Immature natural killer cell (primary cell): ENCODE measurements at regions not wholly inside any gene's neighbourhood (a gene's known extent, or its start where the extent isn't known, plus 50 kb on each side); places are given as distances from the start of the nearest gene placed in this dataset.

Experiments
- DNase-seq, 3 donors: peaks; one replicate each; pipeline ENCODE4 v3.0.0; 2022; ENCODE audit warnings: mixed read lengths in 1 of 3
- H3K27ac Mint-ChIP-seq, 6 donors: one replicate each; pipeline ENCODE4 v1.8.0; 2020; ENCODE audit warnings: mixed read lengths in 6 of 6, mild to moderate bottlenecking in 5 of 6, inconsistent platforms in 4 of 6, moderate library complexity in 3 of 6
- H3K27me3 Mint-ChIP-seq, 3 donors: one replicate each; pipeline ENCODE4 v1.8.0; 2020 to 2021; ENCODE audit warnings: low read depth in 3 of 3, mild to moderate bottlenecking in 3 of 3, mixed read lengths in 3 of 3, moderate library complexity in 3 of 3, inconsistent platforms in 1 of 3
- H3K36me3 Mint-ChIP-seq, 3 donors: one replicate each; pipeline ENCODE4 v1.8.0; 2020; ENCODE audit warnings: mixed read lengths in 3 of 3, inconsistent platforms in 2 of 3, mild to moderate bottlenecking in 2 of 3
- H3K4me1 Mint-ChIP-seq, 2 donors: one replicate each; pipeline ENCODE4 v1.8.0; 2020; ENCODE audit warnings: inconsistent platforms in 2 of 2, mild to moderate bottlenecking in 2 of 2, mixed read lengths in 2 of 2, moderate library complexity in 1 of 2
- H3K4me3 Mint-ChIP-seq, 5 donors: one replicate each; pipeline ENCODE4 v1.8.0; 2020; ENCODE audit warnings: mild to moderate bottlenecking in 5 of 5, mixed read lengths in 5 of 5, inconsistent platforms in 3 of 5, moderate library complexity in 3 of 5
- H3K9me3 Mint-ChIP-seq, 6 donors: one replicate each; pipeline ENCODE4 v1.8.0; 2020; ENCODE audit warnings: mild to moderate bottlenecking in 6 of 6, mixed read lengths in 6 of 6, inconsistent platforms in 4 of 6, moderate library complexity in 3 of 6

GRCh38 chr7:20963556-20964280 is 177.0 kb upstream of the SP8 start:
- H3K27me3 Mint-ChIP-seq: peaks cover 0 to 1% (median 0%) of the 10 kb centered on the region in 3 donors
- H3K4me1 Mint-ChIP-seq: no peaks in the 10 kb centered on the region
- no peak overlapping the region for H3K27ac Mint-ChIP-seq
- no peaks in the 10 kb centered on the region for H3K36me3 Mint-ChIP-seq
- H3K4me3 Mint-ChIP-seq: no peak overlapping the region
- DNase-seq: no peak
- peaks cover 0 to 2% (median 0%) of the 10 kb centered on the region in 6 donors for H3K9me3 Mint-ChIP-seq

GRCh38 chr7:20964281-20964918 is 177.7 kb upstream of the SP8 start:
- Mint-ChIP-seq H3K27ac (no peak overlapping the region), H3K4me1 (no peaks in the 10 kb centered on the region), H3K9me3 (peaks cover 0 to 2% (median 0%) of the 10 kb centered on the region in 6 donors), H3K4me3 (no peak overlapping the region), H3K36me3 (no peaks in the 10 kb centered on the region), H3K27me3 (peaks cover 0 to 1% (median 0%) of the 10 kb centered on the region in 3 donors)
- DNase-seq: no peak

- Mint-ChIP-seq H3K27ac (no peak overlapping the region), H3K36me3 (no peaks in the 10 kb centered on the region), H3K4me3 (no peak overlapping the region), H3K27me3 (no peaks in the 10 kb centered on the region), H3K9me3 (peaks cover 0 to 5% (median 0%) of the 10 kb centered on the region in 6 donors), H3K4me1 (no peaks in the 10 kb centered on the region)
- DNase-seq: no peak
These were observed 184.5 kb upstream of the SP8 start for GRCh38 chr7:20971219-20971618.

DNA sequence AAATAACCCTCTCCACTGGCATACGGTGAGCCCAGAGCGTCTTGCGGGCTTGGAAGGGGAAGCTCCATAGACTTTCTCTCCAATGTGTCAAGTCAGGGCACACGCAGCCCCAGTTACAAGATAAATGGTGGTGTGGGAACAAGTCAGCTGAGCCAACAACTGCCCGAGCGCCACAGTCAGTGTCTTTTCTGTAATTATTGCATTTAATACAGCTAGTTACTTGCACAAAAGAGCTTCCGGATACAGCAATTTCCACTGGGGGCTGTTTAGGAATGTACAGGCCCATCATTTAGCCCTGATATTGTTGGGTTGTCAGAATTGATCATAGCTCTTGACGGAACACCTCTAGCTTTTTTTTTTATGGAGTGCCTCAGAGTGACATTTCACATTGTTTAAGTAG is 193.5 kb upstream of the SP8 start:
- no peak overlapping the region for H3K27ac Mint-ChIP-seq
- no peak for DNase-seq
- no peaks in the 10 kb centered on the region for H3K36me3 Mint-ChIP-seq
- H3K4me1 Mint-ChIP-seq: no peaks in the 10 kb centered on the region
- H3K4me3 Mint-ChIP-seq: no peak overlapping the region
- H3K9me3 Mint-ChIP-seq: peaks cover 0 to 2% (median 0%) of the 10 kb centered on the region in 6 donors
- H3K27me3 Mint-ChIP-seq: peaks cover 0 to 2% (median 1%) of the 10 kb centered on the region in 3 donors

DNA sequence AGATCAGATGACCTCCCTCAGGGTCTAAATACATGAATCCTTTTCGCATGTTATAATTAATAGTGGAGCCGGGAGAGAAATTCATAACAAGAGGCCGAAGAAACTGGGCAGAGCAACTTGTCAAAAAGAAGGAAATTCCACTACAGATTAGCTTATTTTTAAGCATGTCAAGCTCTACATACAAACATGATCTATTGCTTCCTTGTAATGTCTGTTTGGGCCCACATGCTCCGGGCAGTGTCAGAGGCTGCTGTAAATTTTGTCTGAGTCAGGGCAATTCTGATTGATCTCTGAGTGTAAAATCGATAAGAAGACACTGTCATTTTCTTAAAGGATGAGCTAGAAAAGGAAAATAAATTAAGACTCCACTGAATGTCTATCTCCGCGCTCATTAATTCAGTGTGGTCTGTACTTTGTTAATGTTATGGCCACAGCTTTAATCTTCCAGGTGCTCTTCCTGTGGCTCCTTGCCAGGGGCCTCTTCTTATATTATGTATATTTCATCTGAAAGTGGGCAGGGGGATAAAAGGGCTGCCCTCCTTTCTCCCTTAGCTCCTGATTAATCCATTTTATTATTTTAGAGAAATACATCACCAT is 194.1 kb upstream of the SP8 start:
- H3K4me1 Mint-ChIP-seq: no peaks in the 10 kb centered on the region
- H3K9me3 Mint-ChIP-seq: peaks cover 0 to 2% (median 0%) of the 10 kb centered on the region in 6 donors
- no peak for DNase-seq
- H3K27me3 Mint-ChIP-seq: peaks cover 0 to 2% (median 1%) of the 10 kb centered on the region in 3 donors
- no peak overlapping the region for H3K4me3 Mint-ChIP-seq
- no peak overlapping the region for H3K27ac Mint-ChIP-seq
- no peaks in the 10 kb centered on the region for H3K36me3 Mint-ChIP-seq

DNA sequence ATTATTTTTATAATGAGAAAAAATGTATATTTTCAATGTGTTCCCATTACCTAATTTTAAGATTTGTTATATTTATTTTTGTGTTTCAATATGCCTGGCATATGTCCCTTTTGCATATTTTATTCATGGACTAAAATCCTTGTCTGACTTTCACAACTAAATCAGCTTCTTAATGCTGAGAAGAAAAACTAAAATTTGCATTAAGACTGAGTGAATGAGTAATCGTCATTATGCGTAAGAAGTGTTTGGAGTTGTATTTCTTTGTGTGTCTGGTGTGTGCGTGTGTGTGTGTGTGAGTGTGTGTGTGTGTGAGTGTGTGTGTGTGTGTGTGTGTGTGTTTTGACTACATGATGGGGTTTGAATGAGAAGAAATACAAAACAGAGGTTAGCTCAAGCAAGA is 201.7 kb upstream of the SP8 start:
- no peak for DNase-seq
- Mint-ChIP-seq H3K4me1 (no peaks in the 10 kb centered on the region), H3K9me3 (peaks cover 0 to 2% (median under 1%) of the 10 kb centered on the region in 6 donors), H3K27me3 (peaks cover 0 to 2% (median 0%) of the 10 kb centered on the region in 3 donors), H3K27ac (no peak overlapping the region), H3K4me3 (no peak overlapping the region), H3K36me3 (no peaks in the 10 kb centered on the region)

DNA sequence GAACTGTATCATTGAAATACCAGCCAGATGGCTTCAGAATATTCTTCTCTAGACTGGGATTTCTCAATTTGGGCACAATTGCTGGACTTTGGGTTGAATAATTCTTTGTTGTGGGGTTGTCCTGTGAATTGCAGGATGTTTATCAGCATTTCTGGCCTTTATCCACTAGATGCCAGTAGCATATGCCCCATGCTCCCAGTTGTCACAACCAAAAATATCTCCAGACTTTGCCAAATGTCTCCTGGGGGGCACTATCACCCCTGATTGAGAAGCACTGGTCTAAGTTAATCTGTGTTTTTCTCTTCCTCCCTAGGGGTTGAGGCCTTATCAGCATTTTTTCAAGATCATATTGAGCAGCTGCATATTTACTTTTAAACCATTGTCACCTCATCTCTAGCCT is 204.9 kb upstream of the SP8 start:
- Mint-ChIP-seq H3K27me3 (peaks cover 0 to 4% (median 3%) of the 10 kb centered on the region in 3 donors), H3K4me1 (no peaks in the 10 kb centered on the region), H3K36me3 (no peaks in the 10 kb centered on the region), H3K4me3 (no peak overlapping the region), H3K27ac (no peak overlapping the region), H3K9me3 (peaks cover 0 to 2% (median under 1%) of the 10 kb centered on the region in 6 donors)
- no peak for DNase-seq

DNA sequence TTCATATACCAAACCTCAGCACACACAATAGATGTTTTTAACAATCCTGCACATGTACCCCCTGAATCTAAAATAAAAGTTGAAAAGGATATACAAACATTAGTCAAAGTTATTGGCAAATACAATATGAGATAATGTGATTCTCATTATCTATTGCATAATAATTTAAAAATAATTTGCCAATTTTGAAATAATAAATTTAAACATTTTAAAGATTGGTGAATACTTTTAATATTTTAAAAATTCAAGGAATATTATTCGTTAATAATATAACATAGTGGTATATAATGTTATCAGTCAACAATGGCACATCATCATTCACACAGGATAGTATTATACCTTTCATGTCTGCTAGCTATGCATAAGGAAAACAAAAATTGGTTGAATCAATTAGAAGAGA is 207.0 kb upstream of the SP8 start:
- no peaks in the 10 kb centered on the region for H3K4me1 Mint-ChIP-seq

DNA sequence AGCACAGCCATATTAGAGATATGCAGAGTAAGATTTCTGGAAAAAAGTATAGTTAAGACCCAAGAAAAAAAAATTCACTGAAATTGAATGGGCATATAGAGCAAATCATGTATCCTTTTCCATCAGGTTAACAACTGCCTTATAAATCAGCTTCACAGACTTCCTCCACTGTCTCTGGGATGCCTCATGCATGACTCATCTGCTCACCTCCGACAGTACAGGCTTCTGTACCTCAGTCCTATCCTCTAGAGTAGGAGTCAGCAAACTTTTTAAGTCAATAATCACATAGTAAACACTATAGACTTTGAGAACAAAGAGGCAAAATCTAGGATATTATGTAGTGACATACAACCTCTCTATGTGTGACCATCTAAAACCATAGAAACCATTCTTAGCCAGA is 211.6 kb upstream of the SP8 start:
- peaks cover 0 to 3% (median 2%) of the 10 kb centered on the region in 3 donors for H3K27me3 Mint-ChIP-seq
- peaks cover 0 to 2% (median 1%) of the 10 kb centered on the region in 6 donors for H3K9me3 Mint-ChIP-seq
- H3K4me1 Mint-ChIP-seq: no peaks in the 10 kb centered on the region
- H3K4me3 Mint-ChIP-seq: no peak overlapping the region
- no peaks in the 10 kb centered on the region for H3K36me3 Mint-ChIP-seq
- no peak overlapping the region for H3K27ac Mint-ChIP-seq
- no peak for DNase-seq

More for the DNA sequence above, 207.0 kb upstream of the SP8 start:
- no peak overlapping the region for H3K4me3 Mint-ChIP-seq
- no peak overlapping the region for H3K27ac Mint-ChIP-seq
- DNase-seq: no peak
- peaks cover 0 to 4% (median under 1%) of the 10 kb centered on the region in 6 donors for H3K9me3 Mint-ChIP-seq
- H3K36me3 Mint-ChIP-seq: no peaks in the 10 kb centered on the region
- H3K27me3 Mint-ChIP-seq: peaks cover 0 to 4% (median 3%) of the 10 kb centered on the region in 3 donors

GRCh38 chr7:21011153-21011552 is 224.5 kb upstream of the SP8 start:
- H3K27me3 Mint-ChIP-seq: peaks cover 0 to 5% (median 4%) of the 10 kb centered on the region in 3 donors
- H3K9me3 Mint-ChIP-seq: peaks cover 0 to 11% (median 2%) of the 10 kb centered on the region in 6 donors
- no peaks in the 10 kb centered on the region for H3K4me1 Mint-ChIP-seq
- no peak for DNase-seq
- no peaks in the 10 kb centered on the region for H3K36me3 Mint-ChIP-seq
- H3K4me3 Mint-ChIP-seq: no peak overlapping the region
- no peak overlapping the region for H3K27ac Mint-ChIP-seq

GRCh38 chr7:21013765-21014539 is 227.3 kb upstream of the SP8 start:
- no peak overlapping the region for H3K4me3 Mint-ChIP-seq
- no peaks in the 10 kb centered on the region for H3K4me1 Mint-ChIP-seq
- peaks cover 0 to 4% (median 2%) of the 10 kb centered on the region in 3 donors for H3K27me3 Mint-ChIP-seq
- H3K27ac Mint-ChIP-seq: no peak overlapping the region
- no peak for DNase-seq
- H3K36me3 Mint-ChIP-seq: no peaks in the 10 kb centered on the region
- peaks cover 0 to 3% (median 0%) of the 10 kb centered on the region in 6 donors for H3K9me3 Mint-ChIP-seq

GRCh38 chr7:21020667-21021066 is 234.0 kb upstream of the SP8 start:
- no peak for DNase-seq
- H3K9me3 Mint-ChIP-seq: peaks cover 0 to 3% (median 0%) of the 10 kb centered on the region in 6 donors
- no peak overlapping the region for H3K4me3 Mint-ChIP-seq
- no peaks in the 10 kb centered on the region for H3K36me3 Mint-ChIP-seq
- peaks cover 0 to 3% (median 0%) of the 10 kb centered on the region in 3 donors for H3K27me3 Mint-ChIP-seq
- H3K27ac Mint-ChIP-seq: no peak overlapping the region
- no peaks in the 10 kb centered on the region for H3K4me1 Mint-ChIP-seq

- H3K27me3 Mint-ChIP-seq: peaks cover 0 to 5% (median 2%) of the 10 kb centered on the region in 3 donors
- no peak for DNase-seq
- no peak overlapping the region for H3K27ac Mint-ChIP-seq
- no peaks in the 10 kb centered on the region for H3K36me3 Mint-ChIP-seq
- H3K4me1 Mint-ChIP-seq: no peaks in the 10 kb centered on the region
- H3K9me3 Mint-ChIP-seq: no peaks in the 10 kb centered on the region
- no peak overlapping the region for H3K4me3 Mint-ChIP-seq
These were observed 237.3 kb upstream of the SP8 start for GRCh38 chr7:21023841-21024484.
